Stimulated activated naive CD8-positive, alpha-beta T cell treated with anti-CD3 and anti-CD28 coated beads, Interleukin-15, amount 100 ng/mL, for 72 hours (primary cell): ENCODE measurements at regions not wholly inside any gene's neighbourhood (a gene's known extent, or its start where the extent isn't known, plus 50 kb on each side); places are given as distances from the start of the nearest gene placed in this dataset.

Experiments used
- ATAC-seq: fragments of 150-1000 bp; cut with Tn5 transposase; 2 replicates; pipeline ENCODE4 v1.10.0; 2021; ENCODE audit warnings: mild to moderate bottlenecking, moderate library complexity
- DNase-seq, 2 donors: peaks; one replicate each; pipeline ENCODE4 v3.0.0; 2021 to 2022
- H3K27ac Mint-ChIP-seq, 2 donors: one replicate each; pipeline ENCODE4 v1.8.0; 2022; ENCODE audit warnings: mild to moderate bottlenecking in 2 of 2, mixed read lengths in 2 of 2, moderate library complexity in 2 of 2
- H3K27me3 Mint-ChIP-seq: one replicate; pipeline ENCODE4 v1.8.0; 2022; ENCODE audit warnings: mixed read lengths
- H3K4me1 Mint-ChIP-seq: one replicate; pipeline ENCODE4 v1.8.0; 2022; ENCODE audit warnings: mild to moderate bottlenecking, mixed read lengths
- H3K4me3 Mint-ChIP-seq, 2 donors: one replicate each; pipeline ENCODE4 v1.8.0; 2022; ENCODE audit warnings: mild to moderate bottlenecking in 2 of 2, mixed read lengths in 2 of 2, moderate library complexity in 1 of 2
- H3K9me3 Mint-ChIP-seq, 2 donors: one replicate each; pipeline ENCODE4 v1.8.0; 2022; ENCODE audit warnings: mixed read lengths in 2 of 2

GRCh38 chr5:132130918-132131715 is 57.5 kb downstream of the CSF2 start:
- H3K9me3 Mint-ChIP-seq: peaks cover 22 to 27% of the 10 kb centered on the region in 2 donors
- ATAC-seq (no peak), DNase-seq (no peak)
- no peak overlapping the region for H3K4me3 Mint-ChIP-seq
- peaks cover 11% of the 10 kb centered on the region for H3K4me1 Mint-ChIP-seq
- H3K27ac Mint-ChIP-seq: no peak overlapping the region
- H3K27me3 Mint-ChIP-seq: peaks cover 57% of the 10 kb centered on the region

GRCh38 chr5:132132138-132132537 is 58.5 kb downstream of the CSF2 start:
- Mint-ChIP-seq H3K27me3 (peaks cover 58% of the 10 kb centered on the region), H3K4me3 (no peak overlapping the region), H3K4me1 (peaks cover 11% of the 10 kb centered on the region), H3K27ac (no peak overlapping the region), H3K9me3 (peaks cover 18 to 25% of the 10 kb centered on the region in 2 donors)
- ATAC-seq (no peak), DNase-seq (no peak)

- ATAC-seq: no peak
- DNase-seq: no peak
- Mint-ChIP-seq H3K27ac (peak overlapping the region in 1 of 2 donors; percentile 13), H3K27me3 (peaks cover 47% of the 10 kb centered on the region), H3K4me3 (no peak overlapping the region), H3K4me1 (peaks cover 11% of the 10 kb centered on the region), H3K9me3 (peaks cover 10 to 17% of the 10 kb centered on the region in 2 donors)
Observed at GRCh38 chr5:132134384-132134783, 60.8 kb downstream of the CSF2 start.

- ATAC-seq (no peak), DNase-seq (no peak)
- H3K4me1 Mint-ChIP-seq: peaks cover 11% of the 10 kb centered on the region
- peaks cover 11 to 17% of the 10 kb centered on the region in 2 donors for H3K9me3 Mint-ChIP-seq
- no peak overlapping the region for H3K4me3 Mint-ChIP-seq
- H3K27ac Mint-ChIP-seq: no peak overlapping the region
- H3K27me3 Mint-ChIP-seq: peaks cover 68% of the 10 kb centered on the region
Observed at GRCh38 chr5:132136906-132137305, 63.3 kb downstream of the CSF2 start.

GRCh38 chr5:132138260-132138659 is 64.7 kb downstream of the CSF2 start:
- H3K27me3 Mint-ChIP-seq: peaks cover 56% of the 10 kb centered on the region
- no peak for ATAC-seq

More at GRCh38 chr5:132138260-132138659, 64.7 kb downstream of the CSF2 start:
- Mint-ChIP-seq H3K27ac (no peak overlapping the region), H3K9me3 (peaks cover 20 to 28% of the 10 kb centered on the region in 2 donors), H3K4me3 (no peak overlapping the region), H3K4me1 (peaks cover 11% of the 10 kb centered on the region)
- DNase-seq: no peak
